Lower leg skin (tissue), 4 donors: ENCODE measurements at regions not wholly inside any gene's neighbourhood (a gene's known extent, or its start where the extent isn't known, plus 50 kb on each side); places are given as distances from the start of the nearest gene placed in this dataset.
A peak's percentile ranks its signal among the peaks of the same experiment; 100 is the strongest.

Experiments
- DNase-seq, 2 donors: peaks; one replicate each; pipeline ENCODE4 v3.0.0-alpha.2; 2019; ENCODE audit warnings: low spot score in 2 of 2
- H3K4me3 ChIP-seq: fragments of 200-600 bp; sonication (generic); 2 replicates; pipeline ENCODE4 v1.5.1; 2017; ENCODE audit warnings: mild to moderate bottlenecking, low read depth; ENCODE audit not compliant: poor library complexity, severe bottlenecking
- CTCF ChIP-seq, 3 donors: fragments of 450-650 bp; IDR thresholded peaks; one replicate each; pipeline ENCODE4 v1.5.1; 2016; ENCODE audit warnings: antibody characterized with exemption in 3 of 3, mild to moderate bottlenecking in 3 of 3, moderate library complexity in 2 of 3
- POLR2A ChIP-seq, 2 donors: fragments of 450-650 bp; IDR thresholded peaks; one replicate each; pipeline ENCODE4 v1.6.1; 2016 to 2017; ENCODE audit warnings: antibody characterized with exemption in 2 of 2, mild to moderate bottlenecking in 1 of 2, moderate library complexity in 1 of 2
- WGBS, 2 donors: methylation state at CpG; one replicate each; pipeline ENCODE4 v1.1.5; 2018; 5-methylcytosine and 5-hydroxymethylcytosine counted together
- intact Hi-C: fragments of 100-400 bp; cut with DNase I; formaldehyde crosslinking; loops from one replicate; pipeline ENCODE4 v1.15.0; 2023; ENCODE audit warnings: low total_unique reads

DNA sequence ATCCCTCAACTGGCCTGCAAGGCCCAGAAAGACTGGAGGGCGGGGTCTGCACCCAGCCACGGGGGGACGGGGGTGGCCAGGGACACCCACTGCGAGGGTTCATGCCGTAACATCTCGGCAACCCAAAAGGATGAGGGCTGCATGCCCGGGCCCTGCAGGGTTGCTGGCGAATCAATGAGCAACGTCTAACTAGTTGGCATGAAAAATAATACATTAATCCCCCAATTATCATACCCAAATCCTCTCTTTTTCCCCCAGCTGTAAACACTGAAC, 232.2 kb downstream of the TUBA3C start:
- no peak for DNase-seq
- H3K4me3 ChIP-seq: no peak overlapping the region
- intact Hi-C loops: no loop called here
- WGBS, 2 donors: 62 to 69% methylated on average over 9 of the region's 9 CpGs
- TF ChIP-seq POLR2A (IDR thresholded peaks at IDR 0.05) (no peak), CTCF (IDR thresholded peaks at IDR 0.05) (no peak)

GRCh38 chr13:18948664-18949488, 232.7 kb downstream of the TUBA3C start:
- peak in 1 of 2 donors; percentile 75 for DNase-seq
- TF ChIP-seq POLR2A (IDR thresholded peaks at IDR 0.05): no peak
- intact Hi-C loops: no loop called here
- 85 to 86% methylated on average over 15 to 19 of the region's 19 CpGs for WGBS, 2 donors
- no peak overlapping the region for H3K4me3 ChIP-seq

GRCh38 chr13:18948012-18948663, 233.5 kb downstream of the TUBA3C start:
- DNase-seq: peak in 1 of 2 donors; percentile 74
- intact Hi-C loops: no loop called here
- H3K4me3 ChIP-seq: no peak overlapping the region
- WGBS, 2 donors: 64% methylated on average over 4 to 5 of the region's 5 CpGs
- TF ChIP-seq POLR2A (IDR thresholded peaks at IDR 0.05): no peak
- TF ChIP-seq CTCF (IDR thresholded peaks at IDR 0.05): no peak

GRCh38 chr13:18947376-18947977, 234.1 kb downstream of the TUBA3C start:
- intact Hi-C loops: no loop called here
- no peak overlapping the region for H3K4me3 ChIP-seq
- no peak for TF ChIP-seq POLR2A (IDR thresholded peaks at IDR 0.05)
- no peak for TF ChIP-seq CTCF (IDR thresholded peaks at IDR 0.05)
- WGBS, 2 donors: 74 to 84% methylated on average over 3 of the region's 3 CpGs
- DNase-seq: peak in 1 of 2 donors; percentile 68

DNA sequence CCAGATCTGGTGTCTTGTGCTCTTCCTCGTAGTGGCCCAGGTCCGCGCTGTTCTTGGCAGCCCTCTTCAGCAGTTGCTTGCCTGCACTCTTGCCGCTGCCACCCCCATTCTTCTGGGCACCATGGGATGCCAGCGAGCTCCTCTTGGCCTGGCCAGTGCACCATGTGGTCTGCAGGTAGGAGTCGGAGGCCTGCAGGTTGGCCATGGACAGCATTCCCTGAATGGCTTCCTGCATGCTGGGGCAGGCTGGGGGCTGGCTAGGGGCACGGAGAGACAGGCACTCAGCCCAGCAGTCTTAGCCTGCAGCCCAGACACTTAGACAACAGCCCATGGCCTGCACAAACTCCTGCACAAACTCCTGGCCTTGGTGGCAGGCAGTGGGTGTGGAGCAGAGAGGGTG, 234.9 kb downstream of the TUBA3C start:
- TF ChIP-seq POLR2A (IDR thresholded peaks at IDR 0.05) (no peak), CTCF (IDR thresholded peaks at IDR 0.05) (no peak)
- intact Hi-C loops: no loop called here
- peak in 1 of 2 donors; percentile 77 for DNase-seq
- H3K4me3 ChIP-seq: no peak overlapping the region
- 44 to 63% methylated on average over 7 of the region's 7 CpGs for WGBS, 2 donors

DNA sequence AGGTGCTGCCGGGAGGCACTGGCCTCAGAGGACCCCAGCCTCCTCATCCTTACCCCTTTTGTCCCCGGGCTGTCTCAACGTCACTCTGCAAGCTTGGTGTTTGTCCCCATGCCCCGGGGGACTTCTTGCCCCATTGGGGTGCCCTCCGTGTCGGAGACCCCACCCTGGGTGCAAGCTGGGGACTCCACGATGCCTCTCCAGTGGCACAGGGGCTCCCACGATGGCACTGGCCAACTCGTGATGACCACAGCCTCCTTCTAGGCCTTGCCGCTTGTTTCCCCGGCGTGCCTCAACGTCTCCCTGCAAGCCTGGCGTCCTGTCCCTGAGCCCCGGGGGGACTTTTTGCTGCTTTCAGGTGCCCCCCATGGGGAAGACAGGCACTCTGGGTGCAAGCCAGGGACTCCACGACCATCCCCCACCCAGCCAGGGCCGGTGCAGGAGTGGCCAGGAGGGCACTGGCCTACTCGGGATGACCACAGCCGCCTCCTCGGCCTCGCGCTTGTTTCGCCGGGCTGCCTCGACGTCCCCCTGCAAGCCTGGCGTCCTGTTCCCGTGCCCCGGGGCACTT, 237.0 kb downstream of the TUBA3C start:
- 90 to 91% methylated on average over 27 to 29 of the region's 29 CpGs for WGBS, 2 donors
- DNase-seq: peak in 1 of 2 donors; percentile 71
- H3K4me3 ChIP-seq: no peak overlapping the region
- TF ChIP-seq POLR2A (IDR thresholded peaks at IDR 0.05): no peak
- TF ChIP-seq CTCF (IDR thresholded peaks at IDR 0.05): no peak
- intact Hi-C loops: no loop called here
